SU-DHL-6 (cell line): ENCODE measurements at regions not wholly inside any gene's neighbourhood (a gene's known extent, or its start where the extent isn't known, plus 50 kb on each side); places are given as distances from the start of the nearest gene placed in this dataset.
"Not testable (repeated sequence)": the region's sequence is repeated elsewhere in the genome, so short reads cannot be mapped to it uniquely, and the experiment has no call there.

Experiments used
- H2AFZ ChIP-seq: fragments of 200-600 bp; sonication (generic); 2 replicates; pipeline ENCODE4 v1.6.1; 2014; ENCODE audit warnings: low read depth, mild to moderate bottlenecking, moderate library complexity, mixed read lengths, antibody characterized with exemption, low read length; ENCODE audit not compliant: severe bottlenecking
- H3F3A ChIP-seq: fragments of 200-600 bp; shearing (Covaris generic); 2 replicates; pipeline ENCODE4 v1.6.0; 2016; ENCODE audit warnings: antibody characterized with exemption, mild to moderate bottlenecking; ENCODE audit not compliant: insufficient read depth
- H3K27ac ChIP-seq: fragments of 200-600 bp; sonication (generic); 2 replicates; pipeline ENCODE4 v1.5.1; 2016; ENCODE audit warnings: low read depth, mild to moderate bottlenecking, low read length, moderate library complexity, mixed read lengths
- H3K27me3 ChIP-seq: fragments of 200-600 bp; sonication (generic), shearing (Covaris generic); 2 replicates; pipeline ENCODE4 v1.6.0; 2014; ENCODE audit warnings: mild to moderate bottlenecking, low read length
- H3K36me3 ChIP-seq: fragments of 200-600 bp; sonication (generic); 2 replicates; pipeline ENCODE4 v1.6.1; 2014; ENCODE audit warnings: mild to moderate bottlenecking, low read length, mixed read lengths
- H3K4me2 ChIP-seq: fragments of 300-600, 200-600 bp; shearing (Covaris generic), sonication (generic); 2 replicates; pipeline ENCODE4 v1.6.0; 2014; ENCODE audit warnings: low read length, low read depth, mild to moderate bottlenecking; ENCODE audit not compliant: poor library complexity, severe bottlenecking
- H3K4me3 ChIP-seq: fragments of 200-600 bp; sonication (generic); 2 replicates; pipeline ENCODE4 v1.5.1; 2014; ENCODE audit warnings: antibody characterized with exemption, low read length, mild to moderate bottlenecking, mixed read lengths; ENCODE audit not compliant: insufficient read depth, poor library complexity, severe bottlenecking
- H3K79me2 ChIP-seq: fragments of 200-600 bp; sonication (generic); 2 replicates; pipeline ENCODE4 v1.6.1; 2014; ENCODE audit warnings: mild to moderate bottlenecking, low read length, moderate library complexity; ENCODE audit not compliant: insufficient read depth
- H3K9ac ChIP-seq: fragments of 200-600 bp; sonication (generic); 2 replicates; pipeline ENCODE4 v1.7.0; 2014; ENCODE audit warnings: mild to moderate bottlenecking, low read length
- H3K9me2 ChIP-seq: fragments of 200-600 bp; sonication (generic); replicated peaks from 2 replicates; pipeline ENCODE4 v1.6.1; 2014; ENCODE audit warnings: low read length; ENCODE audit not compliant: insufficient read depth
- H3K9me3 ChIP-seq: fragments of 200-600 bp; sonication (generic); 2 replicates; pipeline ENCODE4 v1.6.1; 2014; ENCODE audit warnings: low read length, mixed read lengths; ENCODE audit not compliant: insufficient read depth
- H4K20me1 ChIP-seq: fragments of 200-600 bp; sonication (generic); 2 replicates; pipeline ENCODE4 v1.6.1; 2014; ENCODE audit warnings: low read depth, mild to moderate bottlenecking, antibody characterized with exemption, low read length, moderate library complexity, mixed read lengths
- CTCF ChIP-seq: fragments of 200-600 bp; sonication (generic); IDR thresholded peaks from one replicate; pipeline ENCODE4 v1.5.1; 2017; ENCODE audit warnings: antibody characterized with exemption, mild to moderate bottlenecking, low read length, moderate library complexity; ENCODE audit not compliant: insufficient read depth, poor library complexity, severe bottlenecking
- EZH2phosphoT487 ChIP-seq: fragments of 200-600 bp; sonication (generic), shearing (Covaris generic); conservative IDR thresholded peaks from 2 replicates; pipeline ENCODE4 v1.6.1; 2018; ENCODE audit warnings: mild to moderate bottlenecking, antibody characterized with exemption, low read length, moderate library complexity, mixed read lengths

- Histone ChIP-seq H3K79me2 (no peaks in the 10 kb centered on the region), H3K9me3 (no peaks in the 10 kb centered on the region), H3K36me3 (no peaks in the 10 kb centered on the region), H4K20me1 (no peaks in the 10 kb centered on the region), H3K9ac (no peak overlapping the region), H3K27me3 (no peaks in the 10 kb centered on the region), H2AFZ (no peak overlapping the region), H3K4me2 (no peak overlapping the region), H3K9me2 (no peaks in the 10 kb centered on the region), H3F3A (no peaks in the 10 kb centered on the region), H3K27ac (no peak overlapping the region), H3K4me3 (no peak overlapping the region)
- TF ChIP-seq CTCF (no peak), EZH2phosphoT487 (no peak)
Measured at GRCh38 chr4:177810220-177810619, 368.0 kb upstream of the AGA start.

- not testable (repeated sequence) for H3K9me2 ChIP-seq, H3K4me2 ChIP-seq, H2AFZ ChIP-seq, H3K9me3 ChIP-seq, H3K4me3 ChIP-seq, H3K79me2 ChIP-seq, H3F3A ChIP-seq, H3K27me3 ChIP-seq, H4K20me1 ChIP-seq, H3K36me3 ChIP-seq, H3K9ac ChIP-seq, H3K27ac ChIP-seq
Measured at GRCh38 chr4:177818392-177818791, 376.2 kb upstream of the AGA start.

GRCh38 chr4:177826973-177827372 is 384.7 kb upstream of the AGA start:
- Histone ChIP-seq H3K27ac (no peak overlapping the region), H2AFZ (no peak overlapping the region), H3K79me2 (no peaks in the 10 kb centered on the region), H3K9me2 (no peaks in the 10 kb centered on the region), H3K4me2 (no peak overlapping the region), H4K20me1 (no peaks in the 10 kb centered on the region), H3K9ac (no peak overlapping the region), H3K4me3 (no peak overlapping the region), H3F3A (no peaks in the 10 kb centered on the region), H3K9me3 (no peaks in the 10 kb centered on the region), H3K36me3 (no peaks in the 10 kb centered on the region), H3K27me3 (no peaks in the 10 kb centered on the region)
- TF ChIP-seq EZH2phosphoT487 (no peak), CTCF (no peak)

- TF ChIP-seq CTCF (no peak), EZH2phosphoT487 (no peak)
- H3K36me3 ChIP-seq = no peaks in the 10 kb centered on the region
- no peak overlapping the region for H3K9ac ChIP-seq
- H3K4me3 ChIP-seq = no peak overlapping the region
- no peaks in the 10 kb centered on the region for H3K9me3 ChIP-seq
- no peak overlapping the region for H3K4me2 ChIP-seq
- no peaks in the 10 kb centered on the region for H3K27me3 ChIP-seq
- no peaks in the 10 kb centered on the region for H3F3A ChIP-seq
- no peaks in the 10 kb centered on the region for H3K9me2 ChIP-seq
- no peaks in the 10 kb centered on the region for H3K79me2 ChIP-seq
- H2AFZ ChIP-seq = no peak overlapping the region
- H4K20me1 ChIP-seq = no peaks in the 10 kb centered on the region
- H3K27ac ChIP-seq = no peak overlapping the region
Measured at GRCh38 chr4:177841258-177841657, 399.0 kb upstream of the AGA start.
